H7 (cell line): ENCODE measurements at regions not wholly inside any gene's neighbourhood (a gene's known extent, or its start where the extent isn't known, plus 50 kb on each side); places are given as distances from the start of the nearest gene placed in this dataset.
"Not testable (repeated sequence)": the region's sequence is repeated elsewhere in the genome, so short reads cannot be mapped to it uniquely, and the experiment has no call there.

Source experiments
- DNase-seq: peaks from one replicate; pipeline ENCODE4 v3.0.0; 2012
- H3K27me3 ChIP-seq: 2 replicates; pipeline ENCODE4 v1.6.0; 2011; ENCODE audit warnings: mild to moderate bottlenecking, low read length; ENCODE audit not compliant: control insufficient read depth, insufficient read depth
- H3K36me3 ChIP-seq: replicated peaks from 2 replicates; pipeline ENCODE4 v1.5.1; 2011; ENCODE audit warnings: low read length; ENCODE audit not compliant: control insufficient read depth, insufficient read depth
- H3K4me3 ChIP-seq: 2 replicates; pipeline ENCODE4 v1.5.1; 2011; ENCODE audit warnings: low read depth, mild to moderate bottlenecking, control low read depth, low read length, moderate library complexity; ENCODE audit not compliant: insufficient read depth

- H3K36me3 ChIP-seq, H3K27me3 ChIP-seq, DNase-seq, H3K4me3 ChIP-seq: not testable (repeated sequence)
These were observed 57.0 kb upstream of the SLC35F5 start for GRCh38 chr2:113813396-113813795.

GRCh38 chr2:113812204-113812603 is 55.8 kb upstream of the SLC35F5 start:
- DNase-seq: no peak
- no peaks in the 10 kb centered on the region for H3K36me3 ChIP-seq
- H3K4me3 ChIP-seq: no peak overlapping the region
- H3K27me3 ChIP-seq: no peaks in the 10 kb centered on the region

GRCh38 chr2:113809076-113809736 is 52.8 kb upstream of the SLC35F5 start:
- no peaks in the 10 kb centered on the region for H3K27me3 ChIP-seq
- no peak overlapping the region for H3K4me3 ChIP-seq
- no peaks in the 10 kb centered on the region for H3K36me3 ChIP-seq
- no peak for DNase-seq

GRCh38 chr2:113807721-113808120 is 51.3 kb upstream of the SLC35F5 start:
- DNase-seq: no peak
- no peak overlapping the region for H3K4me3 ChIP-seq
- H3K27me3 ChIP-seq: no peaks in the 10 kb centered on the region
- H3K36me3 ChIP-seq: no peaks in the 10 kb centered on the region

- H3K27me3 ChIP-seq: no peaks in the 10 kb centered on the region
- no peaks in the 10 kb centered on the region for H3K36me3 ChIP-seq
- no peak for DNase-seq
- no peak overlapping the region for H3K4me3 ChIP-seq
These were observed 49.9 kb upstream of the SLC35F5 start for GRCh38 chr2:113806217-113806913.
